Endometrium (tissue), 2 donors: ENCODE measurements at regions not wholly inside any gene's neighbourhood (a gene's known extent, or its start where the extent isn't known, plus 50 kb on each side); places are given as distances from the start of the nearest gene placed in this dataset.

Experiments
- FAIRE-seq: peaks from 2 replicates; lab custom pipeline; 2012; peaks lifted over from hg19 to GRCh38; lab: Jason Lieb, UNC
- donor health status: control.
- donor health status: control.

DNA sequence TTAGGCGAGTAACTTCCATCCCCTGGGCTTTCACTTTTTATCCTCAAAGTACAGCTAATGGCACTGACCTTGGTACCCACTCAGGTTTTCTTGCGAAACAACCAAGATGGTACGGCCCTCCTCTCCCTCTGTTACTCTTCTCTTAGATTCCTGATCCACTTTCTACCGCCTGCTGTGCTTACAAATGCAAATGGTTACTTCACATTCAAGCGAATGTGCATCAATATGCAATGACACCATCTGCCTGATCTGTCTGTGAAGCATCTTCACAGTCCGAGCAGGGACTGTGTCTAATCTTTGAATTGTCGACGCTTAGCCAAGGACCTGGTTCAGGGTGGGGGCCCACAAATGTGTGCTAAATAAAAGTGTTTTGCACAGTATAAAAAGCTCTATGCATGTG lies 112.2 kb downstream of the TRIB2 start:
- no peak for FAIRE-seq

- FAIRE-seq = no peak
These were observed 114.3 kb downstream of the TRIB2 start for GRCh38 chr2:12831016-12831415.

DNA sequence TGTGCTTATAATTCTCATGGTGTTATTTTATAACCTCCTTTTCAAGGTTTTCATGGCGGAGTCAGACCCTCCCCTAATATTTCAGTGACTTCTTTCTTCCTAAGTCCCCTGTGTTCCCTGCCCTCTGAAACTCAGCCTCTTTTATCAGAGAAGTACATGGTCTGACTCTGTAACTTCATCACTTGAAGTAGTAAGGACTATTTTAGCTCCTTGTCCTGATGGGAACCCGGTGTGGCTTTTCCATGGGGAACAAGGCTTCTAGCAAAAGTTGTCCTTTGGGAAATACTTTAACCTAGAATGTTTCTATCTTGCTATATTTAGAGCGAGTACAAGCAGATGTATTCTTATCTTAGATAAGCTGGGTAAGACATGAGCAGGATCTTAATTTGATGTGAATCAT lies 117.5 kb downstream of the TRIB2 start:
- no peak for FAIRE-seq

GRCh38 chr2:12835733-12836132 lies 119.0 kb downstream of the TRIB2 start:
- no peak for FAIRE-seq

DNA sequence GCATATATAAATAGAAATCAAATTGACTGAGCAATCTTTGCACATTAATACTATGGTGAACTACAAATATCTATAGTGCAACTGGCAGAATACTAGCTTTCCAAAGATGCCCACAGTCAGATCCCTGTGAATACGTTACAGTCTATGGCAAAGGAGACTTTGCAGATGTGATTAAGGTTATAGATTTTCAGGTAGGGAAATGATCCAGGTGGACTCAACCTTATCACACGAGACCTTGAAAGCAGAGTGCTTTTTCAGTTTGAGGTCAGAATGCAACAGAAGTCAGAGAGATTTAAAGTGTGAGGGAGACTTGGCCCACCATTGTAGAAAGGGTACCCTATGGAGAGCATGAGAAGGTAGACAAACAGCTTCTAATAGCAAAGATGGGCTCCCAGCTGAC lies 122.6 kb downstream of the TRIB2 start:
- FAIRE-seq = no peak

DNA sequence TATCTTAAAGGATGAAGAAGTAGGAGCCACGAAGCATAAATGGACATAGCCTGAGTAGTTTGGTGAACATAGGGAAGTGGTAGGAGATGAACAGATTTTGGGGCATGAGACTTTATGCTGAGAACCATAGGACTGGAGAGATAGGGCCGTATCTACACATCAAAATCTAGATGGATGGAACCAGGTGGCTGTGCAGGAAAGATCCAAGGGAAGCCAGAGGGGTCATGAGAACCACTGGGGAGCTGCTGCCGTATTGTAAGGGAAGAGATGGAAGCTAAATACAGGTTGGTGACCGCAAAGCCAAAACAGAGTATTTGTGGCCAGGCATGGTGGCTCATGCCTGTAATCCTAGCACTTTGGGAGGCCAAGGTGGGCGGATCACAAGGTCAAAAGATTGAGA lies 124.3 kb downstream of the TRIB2 start:
- no peak for FAIRE-seq

DNA sequence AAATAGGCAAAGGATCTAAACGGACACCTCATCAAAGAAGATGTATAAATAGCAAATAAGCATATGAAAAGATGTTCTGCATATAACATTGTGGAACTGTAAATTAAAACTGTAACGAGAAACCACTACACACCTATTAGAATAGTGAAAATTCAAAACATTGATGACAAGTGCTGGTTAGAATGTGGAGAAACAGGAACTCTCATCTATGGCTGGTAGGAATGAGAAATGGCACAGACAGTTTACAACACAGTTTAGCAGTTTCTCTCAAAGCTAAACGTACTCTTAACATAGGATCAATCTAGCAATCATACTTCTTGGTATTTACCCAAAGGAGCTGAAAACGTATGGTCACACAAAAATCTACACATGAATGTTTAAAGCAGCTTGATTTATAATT lies 126.2 kb downstream of the TRIB2 start:
- no peak for FAIRE-seq

- no peak for FAIRE-seq
These were observed 127.8 kb downstream of the TRIB2 start for GRCh38 chr2:12844511-12844910.

DNA sequence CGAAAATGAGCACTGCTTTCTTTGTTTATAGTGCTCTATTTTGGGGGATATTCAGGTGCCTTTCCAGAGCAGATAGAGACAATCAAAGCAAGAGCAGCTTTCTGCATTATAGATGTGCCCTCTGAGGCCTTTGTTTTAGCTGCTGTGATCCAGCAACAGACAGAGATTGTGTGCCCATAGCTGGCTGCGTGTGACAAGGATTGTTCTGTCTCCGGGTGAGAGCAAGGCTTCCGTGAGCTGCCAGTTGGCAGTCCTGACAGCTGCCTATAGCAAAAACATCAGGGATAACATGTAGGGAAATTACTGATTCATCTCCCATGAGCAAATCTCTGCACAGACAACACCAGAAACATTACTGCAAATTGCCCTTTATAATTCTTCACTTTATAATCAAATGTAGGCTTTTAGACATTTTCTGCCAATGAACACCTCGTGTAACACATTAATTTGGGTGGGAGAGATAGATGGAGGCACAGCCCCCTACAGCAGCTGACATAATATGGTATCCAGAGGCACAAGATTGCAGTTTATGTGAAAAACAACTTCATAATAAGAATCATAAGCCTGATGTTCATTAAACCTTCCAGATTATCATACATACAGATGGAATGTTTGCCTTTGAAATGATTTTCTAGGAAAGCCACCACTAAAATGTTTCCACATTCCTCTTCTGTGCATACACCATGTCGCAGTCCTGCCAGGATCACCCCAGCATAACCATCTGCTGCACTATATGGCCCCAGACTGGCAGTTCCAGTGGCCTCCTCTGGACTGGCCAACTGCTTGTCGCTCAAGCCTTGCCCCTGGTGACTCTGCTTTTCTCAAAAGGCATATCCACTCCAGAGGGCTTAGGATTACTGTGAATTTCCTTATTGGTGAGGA lies 131.2 kb downstream of the TRIB2 start:
- no peak for FAIRE-seq

DNA sequence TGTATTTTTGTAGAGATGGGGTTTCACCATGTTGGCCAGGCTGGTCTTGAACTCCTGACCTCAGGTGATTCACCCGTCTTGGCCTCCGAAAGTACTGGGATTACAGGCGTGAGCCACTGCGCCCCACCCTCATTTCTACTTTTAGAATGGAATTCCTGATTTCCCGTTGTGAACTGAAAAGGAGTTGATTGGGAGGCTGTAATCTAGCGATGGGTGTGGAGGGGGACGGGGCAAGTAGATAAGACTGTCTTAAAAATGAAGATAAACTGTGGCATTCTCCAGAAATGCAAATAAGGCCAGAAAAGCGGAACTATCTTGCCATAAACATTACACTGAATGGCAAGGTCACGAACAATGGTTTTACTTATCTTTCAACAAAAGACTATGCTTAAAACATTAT lies 135.4 kb downstream of the TRIB2 start:
- no peak for FAIRE-seq

DNA sequence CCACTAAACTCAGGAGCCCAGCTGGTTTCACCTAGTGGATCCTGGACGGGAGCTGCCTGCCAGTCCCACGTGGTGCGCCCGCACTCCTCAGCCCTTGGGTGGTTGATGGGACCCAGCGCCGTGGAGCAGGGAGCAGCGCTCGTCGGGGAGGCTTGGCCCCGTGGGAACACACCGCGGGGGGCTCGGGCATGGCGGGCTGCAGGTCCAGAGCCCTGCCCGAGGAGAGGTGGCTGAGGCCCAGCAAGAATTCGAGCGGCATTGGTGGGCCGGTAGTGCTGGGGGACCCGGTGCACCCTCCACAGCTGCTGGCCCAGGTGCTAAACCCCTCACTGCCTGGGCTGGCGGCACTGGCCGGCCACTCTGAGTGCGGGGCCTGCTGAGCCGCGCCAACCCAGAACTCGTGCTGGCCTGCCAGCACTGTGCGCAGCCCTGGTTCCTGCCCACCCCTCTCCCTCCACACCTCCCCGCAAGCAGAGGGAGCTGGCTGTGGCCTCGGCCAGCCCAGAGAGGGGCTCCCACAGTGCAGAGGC lies 137.3 kb downstream of the TRIB2 start:
- no peak for FAIRE-seq

- FAIRE-seq = no peak
These were observed 138.8 kb downstream of the TRIB2 start for GRCh38 chr2:12855508-12855907.

DNA sequence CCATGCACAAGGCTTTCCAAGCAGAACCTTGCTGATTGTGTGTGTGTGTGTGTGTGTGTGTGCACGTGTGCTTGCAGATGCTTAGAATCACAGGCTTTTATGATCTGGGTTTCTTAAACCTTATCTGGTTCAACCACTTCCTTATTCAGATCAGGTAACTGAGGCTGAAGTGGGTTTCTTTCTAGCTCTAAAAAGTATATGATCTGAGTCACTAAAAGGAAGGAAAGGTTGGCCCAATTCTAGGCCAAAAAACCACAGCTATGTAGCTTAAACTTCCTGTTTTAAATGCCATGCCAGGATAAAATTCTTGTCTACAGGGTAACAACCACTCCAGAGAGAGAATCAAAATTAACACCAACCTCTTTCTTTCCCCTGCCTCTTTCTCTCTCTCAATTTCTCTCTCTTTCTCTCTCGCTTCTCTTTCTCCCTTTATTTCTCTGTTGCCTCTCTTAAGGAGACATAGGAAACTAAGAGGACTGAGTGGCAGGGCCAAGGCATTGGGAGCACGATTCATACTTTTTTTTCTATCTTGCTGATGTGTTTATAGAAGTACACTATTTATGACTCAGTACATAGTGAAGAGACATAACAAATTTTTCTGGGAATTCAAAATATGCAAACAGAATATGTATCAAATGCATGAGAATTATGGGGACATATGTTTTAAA lies 140.3 kb downstream of the TRIB2 start:
- FAIRE-seq = no peak

GRCh38 chr2:12857891-12858290 lies 141.2 kb downstream of the TRIB2 start:
- no peak for FAIRE-seq

- FAIRE-seq = no peak
These were observed 142.1 kb downstream of the TRIB2 start for GRCh38 chr2:12858786-12859185.

- FAIRE-seq = no peak
These were observed 144.7 kb downstream of the TRIB2 start for GRCh38 chr2:12861344-12861930.

DNA sequence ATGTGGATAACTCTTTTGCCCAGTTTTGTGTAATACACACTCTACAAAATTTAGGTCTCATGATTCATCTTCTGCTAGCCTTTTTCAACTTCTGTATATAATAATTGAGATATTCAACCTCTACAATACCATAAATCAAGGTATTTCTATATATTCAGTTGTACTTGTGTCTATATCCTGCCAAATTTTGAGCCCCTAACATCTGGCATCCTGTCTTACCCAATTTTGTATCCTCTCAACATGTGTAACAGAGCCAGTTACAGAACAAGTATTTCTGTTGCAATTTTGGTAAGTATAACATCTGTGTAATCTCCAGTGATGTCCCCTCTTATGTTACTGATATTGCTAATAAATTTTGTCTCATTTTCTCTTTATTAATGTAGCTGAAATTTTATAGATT lies 145.8 kb downstream of the TRIB2 start:
- no peak for FAIRE-seq

- no peak for FAIRE-seq
These were observed 147.2 kb downstream of the TRIB2 start for GRCh38 chr2:12863937-12864336.

DNA sequence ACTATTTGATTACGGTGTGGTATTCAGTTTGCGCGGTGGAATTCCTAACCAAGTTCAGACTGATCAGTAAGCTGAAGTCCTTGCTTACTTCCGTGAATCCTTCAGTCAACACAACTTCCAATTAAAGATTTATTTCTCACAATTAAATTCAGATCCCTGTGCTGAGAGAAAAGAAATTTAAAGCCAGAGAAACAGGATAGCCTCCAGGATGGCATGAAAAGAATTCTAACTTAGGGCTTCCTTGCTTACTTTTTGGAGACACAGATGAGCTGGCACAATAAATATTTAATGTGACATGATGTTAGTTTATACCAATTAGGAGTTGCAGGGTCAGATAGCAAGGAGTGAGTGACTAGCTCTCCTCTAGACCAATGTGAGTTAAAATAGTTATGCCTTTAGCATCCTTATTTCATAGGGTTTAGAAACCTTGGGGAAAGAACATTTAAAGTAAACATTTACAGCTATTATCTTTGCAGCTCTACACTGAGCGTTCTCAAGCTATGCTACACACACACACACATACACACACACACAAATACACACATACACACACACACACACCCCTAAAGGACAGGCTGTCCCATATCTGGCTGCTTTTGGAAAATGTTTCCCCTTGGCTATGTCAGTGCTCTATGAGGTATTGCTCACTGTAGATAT lies 151.0 kb downstream of the TRIB2 start:
- FAIRE-seq = no peak

DNA sequence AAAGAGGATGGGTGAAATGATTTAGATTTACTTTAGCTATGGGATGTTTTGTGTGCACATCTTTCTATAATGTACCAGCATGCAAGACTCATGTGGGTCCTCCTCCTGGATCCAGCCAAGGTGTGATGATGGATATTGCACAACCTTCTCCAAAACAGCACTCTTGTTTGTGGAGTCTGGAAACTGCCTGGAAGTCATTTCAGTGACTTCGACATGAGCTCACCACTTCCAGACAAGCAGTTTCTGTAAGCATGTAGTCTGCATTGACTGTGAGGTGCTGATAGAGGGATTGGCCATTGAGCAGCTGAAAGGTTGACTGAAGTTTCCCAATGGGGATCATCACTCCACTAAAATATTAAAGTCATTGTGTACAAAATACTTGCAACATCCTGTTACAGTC lies 154.0 kb downstream of the TRIB2 start:
- no peak for FAIRE-seq

DNA sequence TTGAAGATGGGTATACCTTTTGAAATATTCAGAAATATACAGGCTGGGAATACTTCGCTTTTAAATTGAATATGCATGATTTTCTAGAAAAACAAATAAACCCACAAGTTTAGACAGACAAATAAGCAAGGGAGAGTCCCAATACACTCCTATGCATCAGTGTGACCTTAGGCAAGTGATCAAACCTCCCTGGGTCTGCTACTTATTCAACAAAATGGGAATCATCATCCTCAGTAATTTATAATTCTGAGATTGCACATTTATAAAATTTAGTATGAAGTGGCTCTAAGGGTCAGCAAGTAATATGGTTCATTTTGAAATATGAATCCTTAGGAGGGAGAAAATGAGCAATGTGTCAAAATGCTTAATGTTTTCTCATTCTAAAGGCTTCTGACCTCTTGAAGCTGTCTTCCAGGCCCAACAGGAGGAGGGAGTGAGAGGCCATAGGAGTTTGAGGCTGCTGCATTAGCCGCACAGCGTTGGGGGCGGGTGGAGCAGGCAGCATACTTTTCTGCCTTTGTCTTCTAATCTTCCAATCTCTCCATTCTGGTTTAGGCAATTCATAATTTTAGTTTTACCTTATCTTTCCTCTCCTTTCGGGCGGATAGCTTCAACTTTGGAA lies 155.1 kb downstream of the TRIB2 start:
- no peak for FAIRE-seq

GRCh38 chr2:12877761-12878160 lies 161.0 kb downstream of the TRIB2 start:
- FAIRE-seq = no peak
